Epidermal melanocyte (primary cell): ENCODE measurements at regions not wholly inside any gene's neighbourhood (a gene's known extent, or its start where the extent isn't known, plus 50 kb on each side); places are given as distances from the start of the nearest gene placed in this dataset.
"Not testable (repeated sequence)": the region's sequence is repeated elsewhere in the genome, so short reads cannot be mapped to it uniquely, and the experiment has no call there.

Experiments used
- DNase-seq: peaks from one replicate; pipeline ENCODE4 v3.0.0; 2011; ENCODE audit warnings: low spot score; ENCODE audit not compliant: insufficient read length

GRCh38 chr12:89191597-89191996 is 160.7 kb downstream of the DUSP6 start:
- DNase-seq: not testable (repeated sequence)

- DNase-seq: no peak
These were observed 162.9 kb downstream of the DUSP6 start for GRCh38 chr12:89189448-89189847.

GRCh38 chr12:89187507-89187906 is 164.8 kb downstream of the DUSP6 start:
- no peak for DNase-seq

- no peak for DNase-seq
These were observed 166.4 kb downstream of the DUSP6 start for GRCh38 chr12:89185889-89186288.

GRCh38 chr12:89185181-89185580 is 167.1 kb downstream of the DUSP6 start:
- DNase-seq: no peak

- no peak for DNase-seq
These were observed 168.3 kb downstream of the DUSP6 start for GRCh38 chr12:89183985-89184435.

GRCh38 chr12:89181271-89181920 is 170.9 kb downstream of the DUSP6 start:
- no peak for DNase-seq

GRCh38 chr12:89180496-89180895 is 171.8 kb downstream of the DUSP6 start:
- DNase-seq: no peak

GRCh38 chr12:89179983-89180382 is 172.3 kb downstream of the DUSP6 start:
- no peak for DNase-seq

GRCh38 chr12:89179245-89179644 is 173.1 kb downstream of the DUSP6 start:
- DNase-seq: no peak

GRCh38 chr12:89177802-89178395 is 174.4 kb downstream of the DUSP6 start:
- no peak for DNase-seq

- no peak for DNase-seq
These were observed 175.6 kb downstream of the DUSP6 start for GRCh38 chr12:89176676-89177075.

- DNase-seq: no peak
These were observed 178.6 kb downstream of the DUSP6 start for GRCh38 chr12:89173678-89174077.

- no peak for DNase-seq
These were observed 179.2 kb downstream of the DUSP6 start for GRCh38 chr12:89173096-89173495.

- no peak for DNase-seq
These were observed 180.1 kb downstream of the DUSP6 start for GRCh38 chr12:89172224-89172623.

- no peak for DNase-seq
These were observed 183.0 kb downstream of the DUSP6 start for GRCh38 chr12:89169321-89169720.

GRCh38 chr12:89167986-89168385 is 184.3 kb downstream of the DUSP6 start:
- no peak for DNase-seq

GRCh38 chr12:89166525-89166934 is 185.8 kb downstream of the DUSP6 start:
- no peak for DNase-seq

GRCh38 chr12:89166121-89166520 is 186.2 kb downstream of the DUSP6 start:
- DNase-seq: no peak

GRCh38 chr12:89165703-89166102 is 186.6 kb downstream of the DUSP6 start:
- DNase-seq: no peak

- no peak for DNase-seq
These were observed 188.4 kb downstream of the DUSP6 start for GRCh38 chr12:89163918-89164317.

GRCh38 chr12:89162589-89163261 is 189.6 kb downstream of the DUSP6 start:
- peak; percentile 30 for DNase-seq

GRCh38 chr12:89161557-89161956 is 190.7 kb downstream of the DUSP6 start:
- DNase-seq: no peak
